Stomach smooth muscle (tissue), 2 donors: ENCODE measurements at regions not wholly inside any gene's neighbourhood (a gene's known extent, or its start where the extent isn't known, plus 50 kb on each side); places are given as distances from the start of the nearest gene placed in this dataset.
"Not testable (repeated sequence)": the region's sequence is repeated elsewhere in the genome, so short reads cannot be mapped to it uniquely, and the experiment has no call there.

Source experiments
- H3K27ac ChIP-seq: one replicate; pipeline ENCODE4 v1.7.0; 2013; ENCODE audit warnings: mild to moderate bottlenecking, low read length, inconsistent platforms
- H3K27me3 ChIP-seq, 2 donors: one replicate each; pipeline ENCODE4 v1.7.0; 2013; ENCODE audit warnings: low read length in 2 of 2; ENCODE audit not compliant: insufficient read depth in 2 of 2, control insufficient read depth in 1 of 2
- H3K36me3 ChIP-seq, 2 donors: one replicate each; pipeline ENCODE4 v1.7.0; 2013; ENCODE audit warnings: low read length in 2 of 2; ENCODE audit not compliant: control insufficient read depth in 2 of 2, insufficient read depth in 2 of 2
- H3K4me1 ChIP-seq: one replicate; pipeline ENCODE4 v1.7.0; 2013; ENCODE audit warnings: low read length; ENCODE audit not compliant: control insufficient read depth, insufficient read depth
- H3K4me3 ChIP-seq, 2 donors: one replicate each; pipeline ENCODE4 v1.7.0; 2013; ENCODE audit warnings: low read length in 2 of 2
- H3K9ac ChIP-seq, 2 donors: one replicate each; pipeline ENCODE4 v1.7.0; 2013; ENCODE audit warnings: low read length in 2 of 2, mild to moderate bottlenecking in 1 of 2
- H3K9me3 ChIP-seq, 2 donors: one replicate each; pipeline ENCODE4 v1.7.0; 2013; ENCODE audit warnings: low read length in 2 of 2; ENCODE audit not compliant: control insufficient read depth in 2 of 2
- donor health status: healthy.
- donor health status: Pancreatic carcinoma.

DNA sequence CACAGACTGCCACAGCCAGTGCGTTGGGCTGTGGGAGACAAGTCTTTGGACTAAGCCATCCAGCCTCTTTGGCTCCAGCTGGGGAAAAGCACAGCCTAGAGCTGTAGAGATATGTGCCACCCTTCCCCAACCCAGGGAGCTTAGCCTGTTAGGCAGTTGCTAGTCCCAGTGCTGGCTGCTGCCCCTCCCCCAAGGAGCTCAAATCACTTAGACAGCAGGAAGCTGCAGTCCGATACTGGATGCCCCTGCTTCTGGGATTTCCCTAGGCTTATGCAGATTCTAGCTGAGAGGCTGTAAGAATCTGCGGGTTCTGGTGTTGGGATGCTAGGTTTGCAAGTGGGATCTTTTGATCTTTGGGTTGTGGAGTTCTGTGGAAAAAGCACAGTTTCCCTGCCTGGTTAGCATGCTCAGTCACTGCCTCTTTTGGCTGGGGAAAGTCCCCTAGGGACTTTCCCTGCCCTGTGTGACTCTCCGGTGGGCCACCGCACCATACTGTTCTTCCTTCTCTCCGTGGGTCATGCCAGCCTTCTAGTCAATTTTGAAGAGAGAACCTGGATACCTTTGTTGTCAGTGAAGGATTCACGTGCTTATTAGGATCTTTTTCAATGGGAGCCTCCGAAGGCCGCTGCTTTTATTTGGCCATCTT, 792.0 kb downstream of the KCNA4 start:
- H3K9ac ChIP-seq, result no peak overlapping the region
- H3K9me3 ChIP-seq, result no peaks in the 10 kb centered on the region
- no peaks in the 10 kb centered on the region for H3K27me3 ChIP-seq
- H3K27ac ChIP-seq, result no peak overlapping the region
- H3K4me1 ChIP-seq, result no peaks in the 10 kb centered on the region
- H3K36me3 ChIP-seq, result no peaks in the 10 kb centered on the region
- H3K4me3 ChIP-seq, result no peak overlapping the region

DNA sequence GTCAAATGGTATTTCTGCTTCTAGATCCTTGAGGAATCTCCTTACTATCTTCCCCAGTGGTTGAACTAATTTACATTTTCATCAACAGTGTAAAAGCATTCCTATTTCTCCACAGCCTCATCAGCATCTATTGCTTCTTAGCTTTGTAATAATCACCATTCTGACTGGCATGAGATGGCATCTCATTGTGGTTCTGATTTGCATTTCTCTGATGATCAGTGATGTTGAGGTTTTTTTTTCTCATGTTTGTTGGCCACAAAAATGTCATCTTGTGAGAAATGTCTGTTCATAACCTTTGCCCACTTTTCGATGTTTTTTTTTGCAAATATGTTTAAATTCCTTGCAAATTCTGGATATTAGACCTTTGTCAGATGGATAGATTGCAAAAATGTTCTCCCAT, 797.3 kb downstream of the KCNA4 start:
- H3K4me3 ChIP-seq, H3K9me3 ChIP-seq, H3K27ac ChIP-seq, H3K36me3 ChIP-seq, H3K9ac ChIP-seq, H3K27me3 ChIP-seq, H3K4me1 ChIP-seq: not testable (repeated sequence)

DNA sequence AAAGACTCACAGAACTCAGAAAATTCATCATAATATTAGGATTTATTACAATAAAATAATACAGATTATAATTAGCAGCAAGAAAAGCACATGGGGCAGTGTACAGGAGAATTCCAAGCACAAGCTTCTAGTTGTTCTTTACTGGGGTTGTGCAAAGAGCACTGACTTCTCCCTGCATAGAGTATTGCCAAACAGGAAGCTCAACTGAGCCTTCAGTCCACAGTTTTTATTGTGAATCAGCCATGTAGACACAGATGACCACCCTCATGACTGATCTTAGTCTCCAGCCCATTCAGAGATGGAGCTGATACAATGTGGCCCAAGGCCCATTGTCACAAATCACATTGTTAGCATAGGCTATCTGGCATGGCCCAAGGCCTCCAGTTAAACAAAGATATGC, 798.9 kb downstream of the KCNA4 start:
- Histone ChIP-seq H3K4me1 (no peaks in the 10 kb centered on the region), H3K9me3 (no peaks in the 10 kb centered on the region), H3K27ac (no peak overlapping the region), H3K4me3 (no peak overlapping the region), H3K27me3 (no peaks in the 10 kb centered on the region), H3K9ac (no peak overlapping the region), H3K36me3 (no peaks in the 10 kb centered on the region)

DNA sequence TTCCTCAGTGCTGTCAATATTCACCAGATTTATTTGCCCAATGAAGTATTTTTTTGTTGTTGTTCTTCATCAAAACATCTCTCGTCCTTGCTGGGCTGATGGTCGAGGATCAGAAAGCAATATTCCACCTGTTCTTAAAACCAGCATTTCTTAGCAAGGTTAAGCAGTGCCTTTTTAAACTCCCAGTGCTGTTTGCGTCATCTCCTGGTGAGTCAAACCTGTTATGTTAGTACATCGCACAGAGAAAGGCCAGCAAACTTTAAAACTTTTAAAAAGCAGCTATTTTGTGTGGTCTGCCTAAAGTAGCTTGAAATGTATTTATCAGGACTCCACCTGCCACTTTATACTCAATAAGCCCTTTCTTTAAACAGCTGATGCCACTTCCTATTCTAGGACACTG, 802.0 kb downstream of the KCNA4 start:
- no peaks in the 10 kb centered on the region for H3K27me3 ChIP-seq
- H3K9ac ChIP-seq, result no peak overlapping the region
- H3K4me1 ChIP-seq, result no peaks in the 10 kb centered on the region
- no peaks in the 10 kb centered on the region for H3K9me3 ChIP-seq
- no peaks in the 10 kb centered on the region for H3K36me3 ChIP-seq
- H3K27ac ChIP-seq, result no peak overlapping the region
- H3K4me3 ChIP-seq, result no peak overlapping the region

DNA sequence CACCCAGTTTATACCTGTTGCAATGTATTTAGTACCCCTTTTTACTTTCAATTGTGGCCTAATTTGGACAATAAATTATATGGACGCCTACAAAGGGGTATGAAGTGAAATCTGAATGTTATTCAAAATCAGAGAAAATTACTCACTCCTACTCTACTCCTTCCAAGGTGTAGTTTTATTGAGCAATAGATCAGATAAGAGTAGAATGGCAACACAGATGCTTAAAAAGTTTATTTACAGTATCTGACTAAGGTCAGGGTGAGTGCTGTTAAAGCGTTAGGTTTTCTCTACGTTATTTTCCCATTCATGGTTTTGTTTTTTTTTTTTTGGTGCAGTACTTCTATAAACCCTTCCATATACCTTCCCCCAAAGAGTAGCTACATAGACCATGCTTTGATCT, 805.6 kb downstream of the KCNA4 start:
- Histone ChIP-seq H3K36me3 (no peaks in the 10 kb centered on the region), H3K4me1 (no peaks in the 10 kb centered on the region), H3K27ac (no peak overlapping the region), H3K27me3 (no peaks in the 10 kb centered on the region), H3K9me3 (no peaks in the 10 kb centered on the region), H3K9ac (no peak overlapping the region), H3K4me3 (no peak overlapping the region)

- Histone ChIP-seq H3K4me3 (no peak overlapping the region), H3K27me3 (no peaks in the 10 kb centered on the region), H3K9ac (no peak overlapping the region), H3K4me1 (no peaks in the 10 kb centered on the region), H3K9me3 (no peaks in the 10 kb centered on the region), H3K36me3 (no peaks in the 10 kb centered on the region), H3K27ac (no peak overlapping the region)
These were observed 806.4 kb downstream of the KCNA4 start for GRCh38 chr11:29210426-29210825.

DNA sequence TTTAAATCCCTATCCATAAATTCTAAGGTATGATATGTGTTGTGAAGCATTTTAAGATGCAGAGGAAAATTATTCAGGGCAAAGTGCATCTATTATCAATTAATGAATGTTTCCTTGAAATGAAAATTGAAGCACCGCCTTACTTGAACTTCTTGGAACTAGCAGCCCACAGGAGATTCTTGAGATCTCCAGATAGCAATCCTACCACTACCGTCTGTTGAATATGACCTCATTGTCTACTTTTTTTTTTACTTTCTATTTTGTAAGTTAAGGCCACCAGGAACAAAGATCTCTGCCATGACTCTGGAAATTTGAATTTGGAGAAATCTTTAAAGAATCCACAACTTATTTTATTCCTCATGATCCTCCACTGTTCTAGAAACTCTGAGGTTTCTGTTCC, 808.7 kb downstream of the KCNA4 start:
- Histone ChIP-seq H3K36me3 (no peaks in the 10 kb centered on the region), H3K27me3 (no peaks in the 10 kb centered on the region), H3K27ac (no peak overlapping the region), H3K4me3 (no peak overlapping the region), H3K9ac (no peak overlapping the region), H3K9me3 (no peaks in the 10 kb centered on the region), H3K4me1 (no peaks in the 10 kb centered on the region)

- Histone ChIP-seq H3K36me3 (no peaks in the 10 kb centered on the region), H3K27ac (no peak overlapping the region), H3K9me3 (no peaks in the 10 kb centered on the region), H3K27me3 (no peaks in the 10 kb centered on the region), H3K4me1 (no peaks in the 10 kb centered on the region), H3K9ac (no peak overlapping the region), H3K4me3 (no peak overlapping the region)
These were observed 815.9 kb downstream of the KCNA4 start for GRCh38 chr11:29200791-29201562.

DNA sequence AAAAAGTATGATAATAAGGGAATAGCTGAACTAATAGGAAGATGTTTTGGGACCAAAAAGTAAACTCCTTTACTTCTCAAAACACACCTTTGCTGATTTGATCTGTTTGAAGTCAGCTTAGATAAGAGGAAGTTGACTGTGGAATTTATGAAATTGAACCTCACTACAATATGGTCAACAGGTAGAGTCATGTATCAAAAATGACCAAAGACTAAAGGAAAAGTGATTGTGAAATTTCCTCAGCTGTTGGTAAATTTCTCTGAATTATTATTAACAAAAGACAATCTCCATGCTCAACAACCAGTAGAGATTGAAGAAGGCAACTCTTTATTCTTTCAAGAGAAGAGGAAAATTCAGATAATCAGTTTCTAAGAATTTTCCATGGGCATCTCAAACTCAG, 826.5 kb downstream of the KCNA4 start:
- H3K9ac ChIP-seq, result no peak overlapping the region
- no peaks in the 10 kb centered on the region for H3K9me3 ChIP-seq
- H3K27me3 ChIP-seq, result no peaks in the 10 kb centered on the region
- no peaks in the 10 kb centered on the region for H3K36me3 ChIP-seq
- H3K4me1 ChIP-seq, result no peaks in the 10 kb centered on the region
- no peak overlapping the region for H3K27ac ChIP-seq
- no peak overlapping the region for H3K4me3 ChIP-seq

DNA sequence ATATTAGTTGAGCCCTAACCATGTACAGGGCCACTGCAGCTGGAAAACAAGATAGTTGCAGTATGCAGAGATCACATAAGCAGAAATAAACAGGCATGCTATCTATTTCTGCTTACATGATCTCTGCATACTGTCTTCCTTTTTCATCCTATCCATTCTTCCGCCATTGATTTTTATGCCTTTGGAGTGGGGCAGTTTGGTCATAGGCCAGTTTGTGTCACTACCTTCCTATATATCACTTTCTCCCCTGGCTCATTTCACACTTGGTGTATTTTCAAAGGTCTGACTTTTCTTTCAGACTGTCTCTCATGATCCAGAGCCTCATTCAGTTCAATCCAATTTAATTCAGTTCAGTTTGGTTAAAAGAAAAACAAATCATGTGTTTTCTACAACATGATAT, 829.6 kb downstream of the KCNA4 start:
- Histone ChIP-seq H3K9me3 (no peaks in the 10 kb centered on the region), H3K4me3 (no peak overlapping the region), H3K36me3 (no peaks in the 10 kb centered on the region), H3K9ac (no peak overlapping the region), H3K27me3 (no peaks in the 10 kb centered on the region), H3K4me1 (no peaks in the 10 kb centered on the region), H3K27ac (no peak overlapping the region)
